ENCODE measurements at regions not wholly inside any gene's neighbourhood (a gene's known extent, or its start where the extent isn't known, plus 50 kb on each side); places are given as distances from the start of the nearest gene placed in this dataset.

DNA sequence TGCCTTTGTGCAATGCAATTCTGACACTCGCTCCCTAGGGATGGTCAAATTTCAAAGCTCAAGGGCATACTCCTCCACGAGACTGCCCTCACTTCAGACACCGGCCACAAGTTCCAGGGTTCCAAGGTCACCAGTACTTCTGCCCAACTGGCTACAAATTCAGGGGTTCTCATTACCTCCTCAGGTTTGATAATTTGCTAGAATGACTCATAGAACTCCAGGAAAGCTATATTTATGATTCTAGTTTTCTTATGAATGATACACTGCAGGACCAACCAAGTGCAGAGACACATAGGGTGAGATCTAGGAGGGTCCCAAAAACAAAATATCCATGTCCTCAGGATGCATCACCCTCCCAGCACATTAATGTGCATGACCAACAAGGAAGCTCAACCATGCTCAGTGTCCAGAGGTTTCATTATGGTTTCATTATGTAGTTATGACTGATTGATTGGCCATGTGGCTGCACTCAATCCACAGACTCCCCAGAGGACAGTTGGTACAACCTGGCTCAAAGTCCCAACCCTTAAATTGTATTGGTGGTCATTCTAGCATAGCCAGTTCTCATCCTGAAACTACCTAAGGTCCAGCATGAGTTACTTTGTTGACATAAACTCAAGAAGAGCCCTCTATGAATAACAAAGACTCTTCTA is 170.4 kb upstream of the LRRN1 start:
- no peak for DNase-seq

DNA sequence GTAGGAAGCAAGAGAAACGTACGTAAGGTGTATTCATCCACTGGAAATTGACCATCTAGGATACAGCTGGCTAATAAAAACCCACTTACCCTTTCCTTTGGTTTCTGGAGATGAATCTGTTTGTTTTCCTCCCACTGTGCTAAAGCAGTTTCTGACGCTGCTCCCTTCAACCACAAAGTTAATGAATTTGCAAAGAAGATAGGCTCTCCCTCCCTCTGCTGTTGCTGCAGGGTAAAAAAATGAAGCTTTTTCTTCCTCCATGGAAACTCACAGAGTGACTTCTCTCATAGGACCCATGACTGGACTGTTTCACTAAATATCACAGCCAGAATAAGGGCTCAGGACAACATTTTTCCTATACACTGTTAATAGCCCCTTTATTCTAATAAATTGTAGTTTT is 172.1 kb upstream of the LRRN1 start:
- no peak for DNase-seq

DNA sequence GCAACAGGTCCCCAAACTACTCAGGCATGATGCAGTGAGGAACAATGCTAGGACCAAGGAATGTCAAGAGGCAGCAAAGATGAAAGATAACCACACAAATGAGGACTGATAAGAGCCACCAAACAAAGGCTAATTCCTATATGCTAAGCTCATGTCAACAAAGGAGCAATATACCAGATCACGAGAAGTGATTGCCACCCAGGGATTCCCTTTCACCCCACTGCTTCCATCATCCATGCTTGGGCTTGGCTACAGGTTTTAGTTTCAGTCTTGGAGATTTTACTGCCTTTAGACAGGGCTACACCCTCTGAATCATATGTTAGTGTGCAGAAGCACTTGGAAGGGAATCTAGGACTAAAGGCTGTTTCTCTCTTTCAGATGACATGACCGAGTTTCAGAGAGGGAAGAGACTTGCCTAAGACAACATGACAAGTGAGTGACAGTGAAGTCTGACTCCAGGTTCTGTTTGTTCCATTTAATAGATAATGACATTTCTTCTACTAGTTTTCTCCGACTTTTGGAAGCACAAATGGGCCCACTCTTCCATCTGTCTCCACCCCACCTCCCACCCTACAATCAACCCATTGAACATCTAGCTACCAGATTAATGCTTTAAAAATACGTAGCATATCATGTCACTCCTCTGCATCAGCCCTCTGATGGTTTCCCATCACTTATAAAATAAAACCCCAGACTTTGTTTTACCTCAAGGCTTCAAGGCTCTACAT is 173.5 kb upstream of the LRRN1 start:
- no peak for DNase-seq

DNA sequence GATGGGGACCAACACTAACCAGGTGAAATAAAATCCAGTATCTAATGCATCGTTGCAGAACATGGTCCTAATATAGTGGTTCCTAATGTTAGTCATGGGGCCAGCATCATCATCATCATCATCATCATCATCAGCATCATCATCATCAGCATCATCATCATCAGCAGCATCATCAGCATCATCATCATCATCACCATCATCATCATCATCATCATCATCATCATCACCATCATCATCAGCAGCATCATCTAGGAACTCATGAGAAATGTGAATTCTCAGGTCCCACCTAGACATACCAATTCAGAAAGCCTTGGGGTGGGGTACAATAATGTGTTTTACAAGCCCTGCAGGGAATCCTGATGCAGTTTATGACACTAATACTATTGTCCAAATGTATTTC is 179.4 kb upstream of the LRRN1 start:
- DNase-seq: no peak

DNA sequence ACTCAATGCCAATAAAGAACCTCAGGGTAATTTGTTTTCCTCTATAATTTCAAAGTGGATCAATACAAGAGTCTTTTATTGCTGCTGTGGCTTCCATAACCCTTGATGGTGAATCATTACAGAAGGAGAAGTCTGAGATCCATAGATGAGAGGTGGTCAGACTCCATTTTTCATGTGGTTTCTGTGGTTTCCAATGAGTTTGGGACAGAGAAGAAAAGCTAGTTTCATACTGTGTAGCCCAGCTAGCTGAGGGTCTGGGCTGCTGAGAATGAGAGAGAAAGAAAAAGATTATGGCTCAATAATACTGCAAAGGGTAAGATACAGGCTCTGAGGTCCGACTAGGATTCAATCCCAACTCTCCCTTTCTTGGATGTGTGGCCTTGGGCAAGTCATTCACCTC is 180.6 kb upstream of the LRRN1 start:
- DNase-seq: no peak

DNA sequence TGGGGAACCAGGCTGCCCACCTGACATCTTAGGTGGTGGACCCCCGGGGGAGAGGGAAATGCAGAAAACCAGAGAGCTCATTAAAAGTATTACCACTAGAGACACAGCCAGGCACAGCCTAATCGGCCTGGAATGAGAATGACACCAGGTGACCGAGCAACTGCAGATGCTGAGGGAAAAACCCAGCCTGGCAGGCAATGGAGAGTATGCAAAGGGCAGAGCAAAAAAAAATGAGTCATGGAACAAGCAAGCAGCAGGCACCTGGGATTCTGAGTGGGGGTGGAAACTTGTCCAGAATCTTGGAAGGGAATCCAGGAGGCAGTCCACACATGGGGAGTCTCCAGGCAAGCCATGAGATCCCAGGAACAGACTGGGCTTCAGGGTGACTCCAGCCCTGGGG is 183.7 kb upstream of the LRRN1 start:
- DNase-seq: no peak

DNA sequence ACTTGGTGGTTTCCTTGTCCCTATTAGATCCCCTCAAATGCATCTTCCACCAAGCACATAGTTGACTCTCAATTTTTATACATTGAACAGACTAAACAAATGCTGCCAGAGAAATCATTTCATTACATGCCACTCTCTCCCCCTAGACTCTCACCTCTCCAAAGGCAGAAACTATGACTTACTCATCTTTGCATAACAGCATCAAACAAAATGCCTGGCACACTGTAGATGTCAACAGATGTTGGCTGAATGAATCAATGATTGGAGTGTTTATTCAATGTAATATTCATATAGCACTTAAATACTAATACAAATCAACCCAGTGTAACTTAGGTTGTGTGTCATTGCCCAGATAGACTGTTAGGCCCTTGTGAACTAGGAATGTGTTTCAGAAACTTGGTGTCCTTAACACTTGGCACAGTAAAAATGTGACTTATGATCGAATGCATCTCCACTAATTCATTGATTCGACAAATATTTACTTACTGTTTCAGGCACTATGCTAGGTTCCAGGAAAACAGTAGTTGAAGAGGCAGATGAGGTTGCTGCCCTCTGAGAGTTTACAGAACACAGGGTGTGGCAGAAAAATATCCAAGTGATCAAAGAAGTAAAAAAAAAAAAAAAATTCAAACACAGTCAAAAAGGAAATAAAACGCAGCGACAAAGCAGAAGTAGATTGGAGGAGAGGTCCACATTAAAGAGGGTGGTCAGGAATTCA is 188.5 kb upstream of the LRRN1 start:
- no peak for DNase-seq

DNA sequence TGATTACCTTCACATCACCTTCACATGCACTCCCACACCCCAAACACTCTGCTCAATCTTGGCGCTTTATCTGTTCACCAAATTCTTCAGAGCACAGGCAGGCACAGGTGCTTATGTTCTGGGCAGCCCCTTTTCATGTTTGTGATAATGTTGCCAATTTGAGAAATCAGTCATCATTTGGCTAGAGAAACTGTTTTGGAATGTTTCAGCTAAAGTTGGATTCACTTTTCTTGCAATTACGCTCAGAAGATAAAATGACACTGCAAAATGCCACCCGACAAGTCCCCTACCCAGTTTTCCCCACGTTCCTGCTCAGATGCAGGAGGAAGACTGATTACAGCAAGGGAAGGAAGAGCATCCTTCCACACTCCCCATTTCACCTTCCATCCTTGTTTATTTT is 192.9 kb upstream of the LRRN1 start:
- DNase-seq: no peak

DNA sequence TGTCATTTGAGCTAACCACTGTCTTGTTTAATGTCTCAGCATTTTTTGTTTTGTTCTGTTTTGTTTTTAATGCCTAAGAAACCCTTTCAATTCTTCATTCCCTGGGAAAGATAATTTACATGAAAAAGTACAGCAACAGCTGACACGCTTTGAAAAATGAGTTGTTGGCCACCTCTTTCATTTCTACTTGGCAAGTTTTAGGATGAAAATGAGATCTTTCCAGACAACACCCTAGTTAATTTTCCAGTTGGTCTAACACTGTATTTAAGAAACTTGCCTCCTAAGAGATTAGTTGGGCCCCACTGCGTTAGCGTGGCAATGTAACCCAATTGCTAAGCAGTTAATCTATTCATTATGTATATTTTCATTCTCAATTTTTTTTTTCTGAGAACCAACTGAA is 194.0 kb upstream of the LRRN1 start:
- no peak for DNase-seq

DNA sequence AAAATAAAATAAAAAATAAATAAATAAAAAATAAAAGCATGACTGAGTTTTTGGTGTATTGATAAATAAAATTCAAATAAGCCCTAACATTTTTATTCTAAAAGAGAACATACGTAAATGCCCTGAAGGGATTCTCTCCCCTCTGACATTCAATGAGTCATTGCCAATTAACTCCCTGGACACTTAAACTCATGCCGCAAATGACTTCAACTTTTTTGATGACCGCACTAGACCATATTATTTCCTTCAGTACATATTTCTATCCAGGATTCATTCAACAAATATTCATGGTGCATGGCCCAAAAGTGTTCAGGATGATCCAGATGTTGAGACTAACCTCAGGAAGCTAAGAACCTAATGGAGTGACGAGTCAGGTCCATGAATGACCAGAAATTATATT is 195.9 kb upstream of the LRRN1 start:
- DNase-seq: no peak

DNA sequence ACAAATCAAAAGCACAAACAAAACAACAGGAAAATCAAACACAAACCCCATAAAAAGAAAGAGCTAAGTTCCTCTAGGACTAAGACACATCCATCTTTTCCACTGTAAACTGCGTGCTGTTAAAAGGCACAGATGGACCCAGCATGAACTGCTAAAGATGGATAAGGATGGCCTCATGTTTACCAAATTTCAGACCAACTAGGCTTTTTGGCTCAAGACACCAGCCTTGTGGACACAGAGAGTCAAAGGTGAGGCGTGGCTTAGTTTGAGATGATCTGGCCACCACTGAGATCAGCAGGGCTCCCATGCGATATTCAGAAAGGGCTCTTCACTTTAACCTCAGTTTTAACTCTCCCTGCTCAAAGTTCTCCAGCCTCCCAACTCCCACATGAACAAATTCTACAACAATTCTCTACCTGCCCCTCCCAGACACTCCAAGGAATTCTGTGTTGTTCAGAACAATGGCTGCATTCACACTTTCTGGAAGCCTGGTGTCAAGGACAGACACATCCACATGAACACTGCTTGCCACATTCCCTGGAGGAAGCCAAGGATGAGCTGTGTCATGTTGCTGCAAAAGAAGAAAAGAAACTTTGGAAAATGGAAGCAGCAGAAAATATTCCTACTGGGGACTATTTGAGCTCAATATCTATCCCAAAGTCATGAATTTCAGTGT is 198.4 kb upstream of the LRRN1 start:
- no peak for DNase-seq

DNA sequence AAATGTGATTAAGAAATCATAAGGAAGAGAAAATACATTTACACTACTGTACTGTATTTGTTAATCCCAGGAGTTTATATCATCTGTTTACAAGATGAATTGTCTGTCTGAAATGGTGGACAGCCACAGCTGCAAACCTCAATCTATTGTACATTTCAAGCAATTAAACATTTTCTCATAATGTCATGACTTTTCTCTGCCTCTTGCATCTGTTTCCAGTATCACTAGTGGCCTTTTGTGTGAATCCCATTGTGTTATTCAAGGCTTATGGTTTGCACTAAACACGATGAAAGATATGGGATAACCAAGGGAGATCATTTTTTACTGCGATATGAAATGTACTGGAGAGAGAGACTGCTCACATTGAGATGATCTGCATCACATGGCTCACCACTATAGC is 200.2 kb upstream of the LRRN1 start:
- no peak for DNase-seq

DNA sequence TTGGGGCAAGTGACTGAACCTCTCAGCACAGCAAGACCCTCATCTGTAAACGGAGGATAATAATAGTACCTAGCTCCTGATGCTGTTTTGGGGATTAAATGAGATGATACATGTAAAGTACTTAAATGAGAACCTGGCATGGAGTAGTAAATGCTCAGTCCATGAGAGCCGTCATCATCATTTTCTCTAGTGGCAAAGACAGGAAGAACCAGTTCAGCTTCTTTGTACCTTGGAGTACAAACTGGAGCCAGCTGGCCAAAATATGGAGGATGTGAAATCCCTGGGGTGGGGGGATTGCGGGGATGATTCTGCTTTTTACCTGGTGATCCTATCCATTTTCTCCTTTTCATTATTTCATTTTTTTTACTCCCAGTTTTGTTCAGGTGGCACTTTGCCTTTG is 204.2 kb upstream of the LRRN1 start:
- no peak for DNase-seq

DNA sequence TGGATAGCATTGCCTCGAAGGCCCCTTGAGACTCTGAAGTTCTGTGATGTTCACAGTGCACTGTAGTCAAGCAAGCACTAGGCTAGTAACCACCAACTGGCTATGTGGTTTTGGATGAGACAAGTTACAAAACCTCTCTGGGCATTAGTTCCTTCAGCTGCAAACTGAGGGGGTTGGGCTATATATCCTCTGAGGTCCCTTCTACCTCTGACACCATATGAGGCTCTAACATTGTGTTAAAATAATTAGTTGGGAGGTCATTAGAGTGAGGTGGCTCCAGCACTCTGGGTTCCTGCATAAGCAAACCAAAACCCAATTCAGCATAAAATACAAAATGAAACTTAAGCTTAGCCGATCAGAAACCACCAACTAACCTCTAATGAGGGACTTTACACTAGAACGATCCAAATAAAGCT is 209.5 kb upstream of the LRRN1 start:
- no peak for DNase-seq

DNA sequence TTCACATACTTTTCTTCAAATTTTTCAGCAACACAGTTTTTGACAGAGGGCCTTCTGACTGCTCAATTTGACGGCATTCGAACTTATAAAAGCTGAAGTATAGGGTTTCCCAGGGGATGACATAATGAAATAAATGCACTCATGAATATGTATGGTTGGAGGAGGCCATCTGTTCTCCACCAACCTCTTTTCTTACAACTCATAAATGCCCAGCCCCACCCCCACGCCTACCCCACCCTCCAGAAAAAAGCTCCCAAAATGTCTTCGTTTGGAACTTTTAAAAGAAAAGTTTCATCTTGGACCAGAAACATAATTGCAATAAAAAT is 211.6 kb upstream of the LRRN1 start:
- no peak for DNase-seq

DNA sequence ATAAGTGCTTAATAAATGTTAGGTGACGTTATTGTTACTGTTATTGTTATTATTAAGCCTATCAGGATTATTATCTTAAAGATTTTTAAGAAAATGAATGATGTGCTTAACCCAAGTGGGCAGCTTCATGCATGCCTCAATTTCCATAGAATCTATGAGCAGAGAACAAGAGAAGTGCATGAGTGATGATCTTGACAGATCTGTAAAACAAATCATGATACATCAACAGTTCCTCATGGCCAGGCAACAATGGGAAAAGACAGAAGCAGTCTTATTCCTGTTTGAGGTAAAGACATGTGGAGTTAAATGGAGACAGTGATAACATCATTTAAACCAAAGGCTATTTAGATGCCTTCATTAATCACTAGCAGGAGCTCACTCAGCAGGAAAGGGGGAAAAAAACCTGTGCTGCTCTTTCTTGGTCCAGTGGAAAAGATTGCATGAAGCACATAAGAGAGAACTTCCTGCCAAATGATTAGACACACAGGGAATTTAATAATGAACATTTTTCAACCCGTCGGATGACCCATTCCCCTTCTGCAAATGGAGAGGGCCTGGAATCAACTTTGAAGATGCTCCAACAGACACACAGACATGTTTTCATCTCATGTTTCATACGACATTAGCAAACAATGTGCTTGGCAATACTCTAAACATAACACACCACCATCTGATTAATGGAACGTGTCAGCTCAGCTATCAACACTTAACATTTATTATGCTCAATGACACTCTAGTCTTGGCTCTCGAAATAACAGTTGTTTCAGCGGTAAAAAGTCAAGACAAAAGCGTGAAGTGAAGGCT is 212.2 kb upstream of the LRRN1 start:
- peak; percentile 24 for DNase-seq

DNA sequence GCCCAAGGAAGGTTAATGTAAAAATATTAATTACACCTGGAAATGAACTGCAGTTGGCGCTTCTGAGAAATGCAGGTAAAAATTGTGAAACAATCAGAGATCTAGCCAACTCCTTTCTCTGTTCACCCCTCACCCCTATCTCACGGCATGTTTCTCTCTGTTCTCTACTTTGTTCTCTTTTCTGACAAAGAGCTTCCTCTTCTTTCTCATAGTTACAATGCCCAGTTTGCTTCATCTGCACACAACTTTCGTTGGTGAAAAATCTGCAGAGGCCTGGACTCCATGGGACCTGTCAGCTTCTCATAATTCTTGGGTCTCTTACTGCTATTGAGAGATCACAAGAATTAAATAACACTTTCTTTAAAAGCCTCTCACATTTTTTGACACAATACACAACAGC is 212.9 kb upstream of the LRRN1 start:
- DNase-seq: no peak

DNA sequence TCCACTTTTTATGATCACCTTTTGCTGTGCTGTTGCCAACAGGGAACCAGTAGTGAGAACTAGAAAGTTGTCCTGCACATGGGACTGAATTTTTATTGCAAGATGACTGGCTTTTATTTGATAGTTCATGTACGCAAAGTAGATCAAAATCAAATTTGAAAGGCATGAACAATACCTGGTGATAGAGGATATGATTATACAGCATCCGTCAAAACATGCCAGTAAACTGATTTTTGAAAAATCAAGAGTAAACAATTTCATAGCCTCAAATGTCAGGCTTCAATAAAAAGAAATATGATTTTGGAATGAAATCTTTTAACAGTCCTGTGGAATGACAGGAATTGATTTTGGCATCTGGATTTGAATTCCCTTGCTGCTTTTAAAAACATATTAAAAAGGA is 219.6 kb upstream of the LRRN1 start:
- no peak for DNase-seq

DNA sequence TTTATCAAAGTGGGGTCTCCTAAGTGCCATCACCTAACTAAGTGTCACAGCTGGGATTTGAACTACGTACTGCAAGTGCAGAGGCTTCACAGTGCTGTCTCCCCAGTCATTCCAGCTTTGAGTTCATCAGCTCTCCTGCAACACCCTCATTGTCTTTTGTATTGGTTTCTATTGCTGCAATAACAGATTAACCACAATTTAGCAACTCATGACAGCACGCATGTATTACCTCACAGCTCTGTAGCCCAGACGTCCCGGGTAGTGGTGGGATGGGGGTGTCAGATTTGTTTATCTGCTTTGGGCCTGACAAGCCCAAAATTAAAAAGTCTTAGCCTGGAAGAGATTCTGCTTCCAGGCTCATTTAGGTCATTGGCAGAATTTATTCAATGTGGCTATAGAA is 220.5 kb upstream of the LRRN1 start:
- DNase-seq: no peak

DNA sequence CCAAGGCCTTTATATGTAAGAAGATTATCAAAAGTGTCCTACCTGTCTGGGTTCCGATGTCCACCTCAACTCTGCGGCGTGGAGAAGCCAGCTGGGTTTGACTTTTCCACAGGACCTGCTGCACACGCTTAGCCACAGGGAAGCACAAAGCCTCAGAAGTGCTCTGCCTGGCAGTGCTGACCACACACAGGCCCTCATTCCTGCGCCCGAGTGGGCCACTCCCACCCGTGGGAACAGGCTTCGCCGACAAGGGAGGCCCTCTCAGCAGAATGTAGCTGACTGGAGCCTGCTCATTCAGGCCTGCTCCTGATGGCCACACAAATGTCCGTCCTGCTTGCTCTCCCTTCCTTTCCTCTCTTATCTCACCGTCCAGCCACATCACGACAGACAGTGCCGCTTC is 221.4 kb upstream of the LRRN1 start:
- DNase-seq: no peak

DNA sequence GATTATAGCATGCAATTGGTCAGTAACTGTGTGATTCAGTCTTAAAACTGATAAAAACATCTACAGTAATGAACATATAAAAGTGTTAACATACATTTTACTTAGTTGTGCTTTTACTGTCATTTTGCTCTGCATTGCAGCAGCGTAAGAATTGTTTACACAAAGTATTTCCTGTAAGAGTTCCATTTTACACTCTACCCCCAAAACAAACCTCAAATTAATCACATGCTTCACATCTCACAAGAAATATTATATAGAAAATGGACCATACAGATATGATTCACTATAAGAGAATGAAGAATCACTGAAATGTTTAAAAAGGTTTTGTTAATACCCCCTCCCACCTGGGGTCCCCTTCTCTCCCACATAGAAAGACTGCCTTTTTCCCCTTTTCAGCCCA is 225.9 kb upstream of the LRRN1 start:
- DNase-seq: no peak

DNA sequence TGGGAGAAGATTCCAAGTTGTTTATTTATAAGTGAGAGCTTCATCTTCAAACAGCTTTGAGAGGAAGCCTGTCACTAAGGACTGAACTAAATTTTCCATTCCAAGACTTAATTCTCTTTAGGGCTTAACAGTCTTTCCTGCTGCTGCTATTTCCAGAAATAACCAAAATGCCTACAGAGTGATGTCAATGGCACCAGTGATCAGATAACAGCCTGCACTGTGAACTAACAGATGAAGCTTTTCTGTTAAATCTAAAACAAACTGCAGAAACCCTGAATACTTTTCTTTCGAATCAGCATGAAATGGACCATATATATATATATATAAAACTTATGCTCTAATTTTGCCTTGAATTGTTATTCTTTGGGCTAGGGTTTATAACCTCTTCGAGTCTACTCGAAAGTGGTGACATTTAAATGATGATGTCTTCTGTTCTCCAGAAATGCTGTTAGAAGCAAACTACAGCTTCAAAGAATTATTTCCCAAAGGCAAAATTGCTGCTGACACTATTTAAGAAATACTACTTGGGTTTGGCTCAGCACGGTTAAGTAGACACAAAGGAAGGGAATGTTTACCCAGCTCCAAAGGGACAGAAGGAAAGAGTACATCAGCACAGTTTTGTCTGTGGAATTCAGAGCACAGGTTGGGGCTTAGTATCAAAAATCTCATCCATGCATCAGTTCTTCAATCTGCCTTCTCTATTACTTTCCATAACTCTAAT is 238.5 kb upstream of the LRRN1 start:
- DNase-seq: no peak

All from right kidney (tissue), 1 donor.